Activated CD8-positive, alpha-beta memory T cell treated with anti-CD3 and anti-CD28 coated beads, Interleukin-2, amount 50 U/mL, for 1 hour (primary cell): ENCODE measurements at regions not wholly inside any gene's neighbourhood (a gene's known extent, or its start where the extent isn't known, plus 50 kb on each side); places are given as distances from the start of the nearest gene placed in this dataset.
"Not testable (repeated sequence)": the region's sequence is repeated elsewhere in the genome, so short reads cannot be mapped to it uniquely, and the experiment has no call there.

Experiments used
- DNase-seq: peaks from one replicate; pipeline ENCODE4 v3.0.0-alpha.2; 2020; ENCODE audit errors: extremely low read depth

- no peak for DNase-seq
Observed at GRCh38 chr9:78905387-78905786, 608.5 kb downstream of the PSAT1 start.

GRCh38 chr9:78905986-78906755, 609.2 kb downstream of the PSAT1 start:
- no peak for DNase-seq

- no peak for DNase-seq
Observed at GRCh38 chr9:78909566-78909965, 612.6 kb downstream of the PSAT1 start.

- not testable (repeated sequence) for DNase-seq
Observed at GRCh38 chr9:78916884-78917283, 620.0 kb downstream of the PSAT1 start.

- DNase-seq: no peak
Observed at GRCh38 chr9:78918976-78919375, 622.1 kb downstream of the PSAT1 start.

GRCh38 chr9:78919701-78920100, 622.8 kb downstream of the PSAT1 start:
- no peak for DNase-seq

GRCh38 chr9:78921341-78921740, 624.4 kb downstream of the PSAT1 start:
- no peak for DNase-seq

GRCh38 chr9:78923966-78924659, 627.2 kb downstream of the PSAT1 start:
- DNase-seq: no peak

GRCh38 chr9:78927099-78927940, 630.4 kb downstream of the PSAT1 start:
- no peak for DNase-seq

- no peak for DNase-seq
Observed at GRCh38 chr9:78928625-78929405, 631.9 kb downstream of the PSAT1 start.

- DNase-seq: no peak
Observed at GRCh38 chr9:78930281-78930680, 633.4 kb downstream of the PSAT1 start.

GRCh38 chr9:78932849-78933627, 636.1 kb downstream of the PSAT1 start:
- DNase-seq: no peak

- no peak for DNase-seq
Observed at GRCh38 chr9:78934880-78935279, 636.9 kb upstream of the TLE4 start.

GRCh38 chr9:78938821-78939220, 632.9 kb upstream of the TLE4 start:
- no peak for DNase-seq

GRCh38 chr9:78939311-78940065, 632.3 kb upstream of the TLE4 start:
- DNase-seq: no peak

GRCh38 chr9:78940121-78940855, 631.5 kb upstream of the TLE4 start:
- no peak for DNase-seq

GRCh38 chr9:78954286-78954685, 617.5 kb upstream of the TLE4 start:
- DNase-seq: no peak

GRCh38 chr9:78958892-78959291, 612.9 kb upstream of the TLE4 start:
- no peak for DNase-seq

GRCh38 chr9:78962156-78962555, 609.6 kb upstream of the TLE4 start:
- DNase-seq: no peak
